AG04450 (cell line): ENCODE measurements at regions not wholly inside any gene's neighbourhood (a gene's known extent, or its start where the extent isn't known, plus 50 kb on each side); places are given as distances from the start of the nearest gene placed in this dataset.

Experiments
- CTCF ChIA-PET: fragments of 300-600, 350-600 bp; formaldehyde crosslinking; extraction: SDS; loops from one replicate; lab custom pipeline; 2022; ENCODE audit warnings: antibody characterized with exemption, inconsistent platforms; lab: Charles Lee
- POLR2A ChIA-PET: fragments of 350-600 bp; formaldehyde crosslinking; extraction: SDS; loops from one replicate; lab custom pipeline; 2021; ENCODE audit warnings: antibody characterized with exemption, inconsistent platforms; lab: Yijun Ruan, JAX
- DNase-seq: peaks from one replicate; pipeline ENCODE4 v3.0.0-alpha.2; 2011; ENCODE audit warnings: low read depth, low spot score
- H3K27ac ChIP-seq: one replicate; pipeline ENCODE4 v1.5.1; 2012; ENCODE audit warnings: low read depth, low read length, control low read depth
- H3K27me3 ChIP-seq: one replicate; pipeline ENCODE4 v1.6.0; 2012; ENCODE audit warnings: low read length; ENCODE audit not compliant: control insufficient read depth, insufficient read depth
- H3K4me3 ChIP-seq: 2 replicates; pipeline ENCODE4 v1.5.1; 2011; ENCODE audit warnings: mild to moderate bottlenecking, low read depth, low read length, control low read depth
- H3K9me3 ChIP-seq: 2 replicates; pipeline ENCODE4 v1.5.1; 2012; ENCODE audit warnings: low read length; ENCODE audit not compliant: control insufficient read depth, insufficient read depth
- TF ChIP-seq, protein P1 (sequence below): IDR thresholded peaks from 2 replicates; pipeline ENCODE4 v1.5.1; 2011; ENCODE audit warnings: low read depth, low read length, control low read depth, inconsistent platforms

GRCh38 chr3:135688003-135688402, 277.5 kb upstream of the PPP2R3A start:
- TF ChIP-seq, protein P1, sequence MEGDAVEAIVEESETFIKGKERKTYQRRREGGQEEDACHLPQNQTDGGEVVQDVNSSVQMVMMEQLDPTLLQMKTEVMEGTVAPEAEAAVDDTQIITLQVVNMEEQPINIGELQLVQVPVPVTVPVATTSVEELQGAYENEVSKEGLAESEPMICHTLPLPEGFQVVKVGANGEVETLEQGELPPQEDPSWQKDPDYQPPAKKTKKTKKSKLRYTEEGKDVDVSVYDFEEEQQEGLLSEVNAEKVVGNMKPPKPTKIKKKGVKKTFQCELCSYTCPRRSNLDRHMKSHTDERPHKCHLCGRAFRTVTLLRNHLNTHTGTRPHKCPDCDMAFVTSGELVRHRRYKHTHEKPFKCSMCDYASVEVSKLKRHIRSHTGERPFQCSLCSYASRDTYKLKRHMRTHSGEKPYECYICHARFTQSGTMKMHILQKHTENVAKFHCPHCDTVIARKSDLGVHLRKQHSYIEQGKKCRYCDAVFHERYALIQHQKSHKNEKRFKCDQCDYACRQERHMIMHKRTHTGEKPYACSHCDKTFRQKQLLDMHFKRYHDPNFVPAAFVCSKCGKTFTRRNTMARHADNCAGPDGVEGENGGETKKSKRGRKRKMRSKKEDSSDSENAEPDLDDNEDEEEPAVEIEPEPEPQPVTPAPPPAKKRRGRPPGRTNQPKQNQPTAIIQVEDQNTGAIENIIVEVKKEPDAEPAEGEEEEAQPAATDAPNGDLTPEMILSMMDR: no peak
- no peaks in the 10 kb centered on the region for H3K27me3 ChIP-seq
- ChIA-PET POLR2A (no interaction called here), CTCF (no interaction called here)
- H3K27ac ChIP-seq: no peak overlapping the region
- no peak for DNase-seq
- H3K4me3 ChIP-seq: no peak overlapping the region
- no peaks in the 10 kb centered on the region; the same call in 1 of the 2 replicates for H3K9me3 ChIP-seq

- ChIA-PET POLR2A (no interaction called here), CTCF (no interaction called here)
- no peaks in the 10 kb centered on the region; the same call in 1 of the 2 replicates for H3K9me3 ChIP-seq
- H3K4me3 ChIP-seq: no peak overlapping the region
- DNase-seq: no peak
- no peak overlapping the region for H3K27ac ChIP-seq
- no peaks in the 10 kb centered on the region for H3K27me3 ChIP-seq
- TF ChIP-seq, protein P1: no peak
Observed at GRCh38 chr3:135690664-135691063, 274.9 kb upstream of the PPP2R3A start.

DNA sequence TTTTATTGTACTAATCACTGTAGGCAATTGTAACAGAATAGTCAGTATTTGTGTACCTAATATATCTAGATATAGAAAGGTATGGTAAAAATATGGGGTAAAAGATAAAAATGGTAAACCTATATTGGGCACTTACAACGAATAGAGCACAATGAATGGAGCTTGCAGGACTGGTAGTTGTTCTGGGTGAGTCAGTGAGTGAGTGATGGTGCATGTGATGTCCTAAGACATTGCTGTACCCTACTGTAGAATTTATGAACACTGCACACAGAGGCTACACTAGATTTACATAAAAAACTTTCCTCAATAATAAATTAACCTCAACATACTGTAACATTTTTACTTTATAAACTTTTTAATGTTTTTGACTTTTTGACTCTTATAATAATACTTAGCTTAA, 274.3 kb upstream of the PPP2R3A start:
- Histone ChIP-seq H3K4me3 (no peak overlapping the region), H3K27me3 (no peaks in the 10 kb centered on the region), H3K9me3 (no peaks in the 10 kb centered on the region; the same call in 1 of the 2 replicates), H3K27ac (no peak overlapping the region)
- ChIA-PET POLR2A (no interaction called here), CTCF (no interaction called here)
- DNase-seq: no peak
- TF ChIP-seq, protein P1: no peak

DNA sequence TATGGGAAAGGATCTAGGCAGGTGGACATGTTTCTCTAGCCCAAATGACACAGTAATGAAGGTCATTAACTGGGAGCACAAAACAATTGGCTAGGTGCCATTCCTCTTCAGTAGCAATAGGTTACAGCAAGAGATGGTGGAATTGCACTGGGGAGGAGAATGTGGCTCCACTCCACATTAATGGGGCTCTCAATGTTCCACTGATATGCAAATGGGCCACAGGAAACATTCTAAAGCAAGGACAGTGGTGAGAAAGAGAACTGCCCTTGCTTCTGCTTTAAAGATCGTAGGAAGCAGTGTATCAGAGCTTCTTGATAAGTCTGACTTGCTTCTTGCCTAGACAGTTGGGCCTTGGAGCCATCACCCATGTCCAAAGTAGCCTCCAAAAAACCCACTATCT, 271.4 kb upstream of the PPP2R3A start:
- CTCF ChIA-PET: no interaction called here
- Histone ChIP-seq H3K9me3 (no peaks in the 10 kb centered on the region; the same call in 1 of the 2 replicates), H3K27me3 (no peaks in the 10 kb centered on the region), H3K4me3 (no peak overlapping the region), H3K27ac (no peak overlapping the region)
- TF ChIP-seq, protein P1: no peak
- no peak for DNase-seq
- POLR2A ChIA-PET: no interaction called here

DNA sequence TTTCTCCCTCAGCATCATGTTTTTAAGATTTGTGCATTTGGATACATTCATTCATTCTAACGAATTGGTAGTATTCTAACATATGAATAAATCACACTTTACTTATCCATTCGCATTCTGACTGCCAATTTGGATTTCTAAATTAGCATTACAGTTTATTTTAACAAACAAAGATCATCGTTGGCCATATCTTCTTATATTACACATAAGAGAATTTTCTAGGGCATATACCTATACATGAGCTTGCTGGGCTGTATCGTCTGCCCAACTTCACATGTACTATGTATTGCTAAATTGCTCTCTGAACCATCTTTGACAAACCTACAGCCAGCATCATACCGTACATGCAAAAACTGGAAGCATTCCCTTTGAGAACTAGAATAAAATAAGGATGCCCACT, 265.8 kb upstream of the PPP2R3A start:
- no peak overlapping the region for H3K4me3 ChIP-seq
- CTCF ChIA-PET: no interaction called here
- TF ChIP-seq, protein P1: no peak
- no peak overlapping the region for H3K27ac ChIP-seq
- no peaks in the 10 kb centered on the region for H3K27me3 ChIP-seq
- POLR2A ChIA-PET: no interaction called here
- DNase-seq: no peak
- H3K9me3 ChIP-seq: no peaks in the 10 kb centered on the region
